ENCODE measurements at regions not wholly inside any gene's neighbourhood (a gene's known extent, or its start where the extent isn't known, plus 50 kb on each side); places are given as distances from the start of the nearest gene placed in this dataset.
"Not testable (repeated sequence)": the region's sequence is repeated elsewhere in the genome, so short reads cannot be mapped to it uniquely, and the experiment has no call there.

DNA sequence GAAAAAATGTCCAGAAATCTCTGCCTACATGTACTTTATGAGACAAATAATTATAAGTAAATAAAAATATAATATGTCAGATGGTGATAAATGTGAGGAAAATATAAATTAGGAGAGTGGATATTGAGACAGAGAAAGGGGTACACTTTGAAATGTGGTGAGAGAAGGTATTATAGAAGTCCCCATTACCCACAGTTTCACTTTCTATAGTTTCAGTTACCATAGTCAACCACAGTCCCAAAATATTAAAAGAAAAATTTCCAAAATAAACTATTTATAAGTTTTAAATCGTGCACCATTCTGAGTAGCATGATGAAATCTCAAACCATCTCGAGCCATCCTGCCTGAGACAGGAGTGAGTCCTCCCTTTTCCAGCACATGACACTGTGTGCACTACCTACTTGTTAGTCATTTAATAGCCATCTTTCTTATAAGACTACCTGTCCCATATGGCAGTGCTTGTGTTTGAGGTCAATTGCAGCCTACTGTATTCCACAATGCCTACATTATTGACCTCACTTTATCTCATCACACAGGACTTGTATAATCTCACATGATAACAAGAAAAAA, 653.7 kb downstream of the DACH1 start:
- no peak for DNase-seq

DNA sequence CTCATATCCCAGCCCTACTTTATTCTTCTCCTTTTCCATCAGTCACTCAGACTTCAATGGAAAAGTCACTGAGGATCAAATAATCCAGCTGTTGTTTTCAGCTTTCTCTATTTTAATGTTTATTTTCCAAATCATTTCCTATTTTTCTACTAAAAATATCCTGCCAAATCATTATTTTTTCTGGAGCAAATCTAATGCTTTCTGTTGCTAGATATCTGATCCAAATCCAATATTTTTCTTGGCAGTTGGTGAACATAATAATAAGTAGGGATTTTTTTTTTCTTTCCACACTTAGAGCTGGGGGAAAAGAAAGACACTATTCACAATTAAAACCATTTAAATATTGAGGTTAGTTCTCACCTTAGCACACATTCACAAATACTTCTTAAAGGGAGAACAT, 656.1 kb downstream of the DACH1 start:
- DNase-seq, result no peak

DNA sequence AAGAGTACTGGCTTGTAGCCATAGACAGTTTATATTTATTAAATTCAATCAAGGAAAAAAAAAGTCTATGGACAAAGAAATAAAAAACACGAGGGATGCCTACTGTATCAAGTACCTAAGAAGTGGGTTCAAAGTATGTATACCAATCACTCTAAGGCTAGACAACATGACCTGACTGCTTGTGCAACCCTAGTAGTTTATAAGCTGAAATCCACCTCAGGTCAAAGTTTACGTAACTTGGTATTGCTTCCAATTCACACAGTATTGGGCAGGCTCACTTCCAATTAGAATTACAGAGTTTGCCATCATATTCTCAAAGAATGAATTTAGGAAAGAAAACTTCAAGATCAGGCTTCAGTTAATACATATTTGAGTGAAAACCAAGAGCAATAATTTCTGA, 657.8 kb downstream of the DACH1 start:
- no peak for DNase-seq

DNA sequence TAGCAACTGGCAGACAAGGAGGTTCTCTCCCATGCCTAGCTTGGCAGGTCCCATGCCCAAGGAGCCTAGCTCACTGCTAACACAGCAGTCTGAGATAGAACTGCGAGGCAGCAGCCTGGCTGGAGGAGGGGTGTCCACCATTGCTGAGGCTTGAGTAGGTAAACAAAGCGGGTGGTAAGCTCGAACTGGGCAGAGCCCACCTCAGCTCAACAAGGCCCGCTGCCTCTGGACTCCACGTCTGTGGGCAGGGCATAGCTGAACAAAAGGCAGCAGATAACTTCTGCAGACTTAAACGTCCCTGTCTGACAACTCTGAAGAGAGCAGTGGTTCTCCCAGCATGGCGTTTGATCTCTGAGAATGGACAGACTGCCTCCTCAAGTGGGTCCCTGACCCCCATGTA, 682.4 kb downstream of the DACH1 start:
- DNase-seq, result not testable (repeated sequence)

DNA sequence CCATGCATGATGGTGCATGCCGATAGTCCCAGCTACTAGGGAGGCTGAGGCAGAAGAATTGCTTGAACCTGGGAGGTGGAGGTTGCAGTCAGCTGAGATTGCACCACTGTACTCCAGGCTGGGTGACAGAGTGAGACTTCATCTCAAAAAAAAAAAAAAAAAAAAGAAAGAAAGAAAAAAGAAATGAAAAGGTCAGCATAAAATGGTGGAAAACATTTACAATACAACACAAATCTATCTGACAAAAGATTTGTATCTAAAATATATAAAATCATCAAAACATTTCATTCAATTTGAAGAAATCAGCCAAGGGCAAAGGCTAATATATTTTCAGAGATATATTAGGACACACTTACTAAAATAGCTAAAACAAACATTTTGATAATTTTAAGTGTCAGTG, 683.7 kb downstream of the DACH1 start:
- not testable (repeated sequence) for DNase-seq

DNA sequence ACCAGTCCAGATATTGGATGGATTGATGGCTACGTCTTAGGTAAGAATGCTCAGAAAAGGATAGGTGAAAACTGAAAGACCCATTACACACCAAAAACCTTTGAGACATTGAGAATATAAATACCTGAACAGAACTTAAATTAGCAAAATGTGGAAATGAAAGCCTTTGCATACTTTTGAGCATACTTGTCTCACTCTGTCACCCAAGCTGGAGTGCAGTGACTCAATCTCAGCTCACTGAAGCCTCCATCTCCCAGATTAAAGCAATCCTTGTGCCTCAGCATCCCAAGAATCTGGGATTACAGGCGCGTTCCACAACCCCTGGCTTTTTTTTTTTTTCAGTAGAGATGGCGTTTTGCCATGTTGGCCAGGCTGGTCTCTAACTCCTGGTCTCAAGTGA, 695.3 kb downstream of the DACH1 start:
- no peak for DNase-seq

DNA sequence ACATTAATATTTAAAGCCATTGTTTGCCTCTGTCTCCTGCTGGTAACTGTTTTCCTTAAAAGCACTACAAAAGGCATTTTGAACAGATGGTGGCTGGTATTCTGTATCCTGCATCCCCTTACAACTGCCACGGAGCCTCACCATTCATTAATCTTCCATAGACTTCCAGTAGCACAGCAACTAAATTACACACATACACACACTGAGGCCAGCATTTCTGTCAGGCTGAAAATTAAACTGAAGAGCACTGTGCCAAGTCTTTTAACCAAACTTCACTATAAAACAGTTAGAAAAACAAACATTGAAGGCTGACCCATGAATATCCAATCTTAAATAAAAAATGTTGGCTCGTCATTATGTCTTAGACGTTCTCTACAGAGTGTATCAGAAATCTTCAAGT, 697.8 kb downstream of the DACH1 start:
- no peak for DNase-seq

DNA sequence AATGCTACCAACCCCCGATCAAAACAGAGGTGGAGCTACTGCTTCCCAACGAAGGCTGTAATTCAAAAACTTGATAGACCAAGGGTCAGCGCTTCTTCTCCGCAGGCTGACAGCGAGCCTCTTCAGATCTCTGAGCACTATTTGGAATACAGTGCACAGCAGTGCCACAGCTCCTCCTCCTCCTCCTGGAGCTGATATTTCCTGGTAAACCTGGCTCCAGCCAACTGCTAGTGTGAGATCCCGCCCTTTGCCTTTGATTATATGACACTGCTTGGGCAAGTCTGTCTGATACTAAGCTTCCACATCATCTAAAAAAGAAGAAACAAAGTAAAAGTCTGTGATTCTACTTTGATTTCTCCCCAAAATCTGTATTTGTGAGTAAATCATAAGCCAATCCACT, 710.5 kb downstream of the DACH1 start:
- no peak for DNase-seq

DNA sequence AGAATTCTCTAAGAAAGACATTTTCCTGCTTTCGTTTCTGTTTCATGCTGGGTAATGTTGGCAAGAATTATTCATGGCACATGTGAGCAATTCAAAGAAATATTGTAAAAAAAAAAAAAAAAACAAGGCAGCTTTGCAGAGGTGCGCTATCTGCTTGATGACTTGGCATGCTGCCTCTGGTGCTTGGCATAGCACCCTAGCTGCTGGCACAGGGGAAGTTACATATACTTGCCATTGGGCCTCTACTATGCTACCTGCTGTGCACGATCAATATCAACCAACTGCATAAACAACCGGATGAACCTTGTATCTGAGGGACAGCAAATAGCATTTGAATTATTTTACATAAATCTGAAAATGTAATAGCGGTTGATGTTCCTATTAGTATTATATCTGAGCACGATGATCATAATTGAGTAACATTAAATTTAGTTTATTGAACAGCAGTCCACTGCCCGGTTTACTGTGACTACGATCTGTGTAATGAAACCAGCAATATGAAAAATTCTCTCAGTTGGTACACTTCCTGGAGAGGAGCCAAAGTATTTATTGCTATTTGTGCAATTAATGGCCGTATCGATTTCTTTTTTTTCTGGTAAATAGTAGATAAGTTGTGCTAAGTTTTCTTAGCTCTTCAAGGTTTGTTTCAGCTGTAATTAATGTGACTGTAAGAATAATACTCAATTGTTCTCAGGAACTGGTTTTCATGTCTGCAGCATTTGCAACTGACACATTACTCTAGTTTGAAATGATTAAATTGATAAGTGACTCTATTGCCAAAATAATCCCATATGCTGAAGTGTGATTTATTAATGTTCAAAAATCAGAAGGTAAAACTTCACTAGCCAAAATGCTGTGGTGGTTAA, 717.3 kb downstream of the DACH1 start:
- no peak for DNase-seq

DNA sequence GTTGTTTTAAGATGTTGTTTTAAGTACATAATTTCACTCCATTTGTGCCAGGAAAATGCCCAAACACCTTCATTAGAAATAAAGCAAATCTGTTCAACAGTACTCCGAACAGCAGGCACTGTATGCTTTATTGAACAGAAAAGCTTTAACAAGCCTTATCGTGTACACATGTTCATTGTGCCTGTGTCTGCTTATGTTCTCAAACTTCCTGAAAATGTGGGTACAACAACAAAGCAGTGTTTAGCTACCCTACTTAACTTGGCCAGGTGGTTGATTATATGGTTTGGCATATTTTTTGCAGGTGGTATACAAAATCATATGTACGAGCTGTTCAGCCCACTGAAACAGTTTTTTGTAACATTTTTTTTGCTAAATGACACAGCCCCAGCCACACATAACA, 718.0 kb downstream of the DACH1 start:
- no peak for DNase-seq

DNA sequence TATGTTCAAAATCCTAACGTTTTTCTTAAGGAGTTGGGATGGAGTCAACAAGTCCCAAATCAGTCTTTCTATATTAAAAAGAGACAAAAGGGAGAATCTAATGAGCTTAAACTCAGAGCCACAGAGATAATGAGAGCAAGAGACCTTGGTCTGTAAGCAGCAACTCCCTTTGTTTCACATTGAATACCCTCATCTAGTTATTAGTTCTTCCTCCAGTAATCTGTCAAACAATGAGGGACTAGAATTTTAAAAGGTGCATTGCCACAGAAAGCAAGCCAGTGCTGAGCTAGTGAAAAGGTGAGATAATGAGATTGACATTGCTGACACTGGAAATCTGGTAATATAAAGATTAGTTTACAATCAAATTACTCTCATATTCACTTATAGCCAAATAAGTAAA, 718.6 kb downstream of the DACH1 start:
- no peak for DNase-seq

DNA sequence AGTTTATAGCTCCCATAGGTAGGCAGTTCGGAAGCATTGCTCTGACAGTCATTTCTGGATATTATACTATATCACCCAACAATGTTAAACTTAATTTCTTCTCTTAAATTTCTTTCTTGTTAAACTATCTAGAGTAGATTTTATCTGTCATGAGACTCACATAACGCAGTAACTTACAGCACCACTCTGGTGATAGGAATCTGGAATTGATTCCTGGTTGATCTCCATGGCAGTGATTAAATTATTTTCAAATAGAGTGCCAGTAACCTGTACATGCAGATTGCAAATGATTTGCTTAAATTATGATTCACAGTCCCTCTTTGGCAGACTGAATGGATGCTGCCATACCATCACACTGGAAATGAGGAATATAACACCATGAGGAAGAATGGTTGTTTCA, 722.1 kb downstream of the DACH1 start:
- DNase-seq, result no peak

DNA sequence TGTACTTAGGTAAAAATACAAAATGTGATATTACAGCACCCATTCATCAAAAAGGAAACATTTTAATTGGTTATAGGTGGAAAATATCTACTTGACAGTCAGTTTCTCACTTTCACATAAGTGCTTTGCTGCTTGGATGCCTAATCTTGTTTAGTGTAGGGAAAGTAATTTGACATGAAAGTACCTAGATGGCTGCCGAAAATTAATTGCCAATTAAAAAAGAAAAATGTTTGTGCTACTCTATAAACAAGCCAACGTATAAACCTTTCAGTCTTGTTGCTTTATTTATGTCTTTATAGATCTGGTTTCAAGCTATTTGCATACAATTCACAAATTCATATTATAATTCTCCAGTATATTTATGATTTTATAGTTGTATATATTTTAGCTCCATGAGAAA, 729.9 kb downstream of the DACH1 start:
- no peak for DNase-seq

DNA sequence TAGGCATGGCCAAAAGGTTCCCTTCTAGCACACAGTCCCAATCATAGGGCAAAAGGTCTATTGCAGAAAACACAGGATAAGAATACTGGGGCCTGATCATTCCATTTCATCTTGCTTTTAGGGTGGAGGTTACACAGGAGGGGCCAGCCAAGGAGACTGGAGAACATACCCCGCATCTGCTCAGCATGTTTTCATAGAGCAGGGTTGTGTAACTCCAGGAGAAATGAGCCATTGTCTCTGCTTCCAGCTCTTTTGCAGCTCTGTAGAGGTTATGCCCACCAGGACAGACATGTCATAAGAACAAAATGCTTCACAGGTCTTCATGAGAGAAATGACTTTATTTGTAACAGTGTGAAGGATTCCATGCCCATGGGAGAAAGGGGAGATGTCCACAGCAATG, 742.8 kb downstream of the DACH1 start:
- no peak for DNase-seq

DNA sequence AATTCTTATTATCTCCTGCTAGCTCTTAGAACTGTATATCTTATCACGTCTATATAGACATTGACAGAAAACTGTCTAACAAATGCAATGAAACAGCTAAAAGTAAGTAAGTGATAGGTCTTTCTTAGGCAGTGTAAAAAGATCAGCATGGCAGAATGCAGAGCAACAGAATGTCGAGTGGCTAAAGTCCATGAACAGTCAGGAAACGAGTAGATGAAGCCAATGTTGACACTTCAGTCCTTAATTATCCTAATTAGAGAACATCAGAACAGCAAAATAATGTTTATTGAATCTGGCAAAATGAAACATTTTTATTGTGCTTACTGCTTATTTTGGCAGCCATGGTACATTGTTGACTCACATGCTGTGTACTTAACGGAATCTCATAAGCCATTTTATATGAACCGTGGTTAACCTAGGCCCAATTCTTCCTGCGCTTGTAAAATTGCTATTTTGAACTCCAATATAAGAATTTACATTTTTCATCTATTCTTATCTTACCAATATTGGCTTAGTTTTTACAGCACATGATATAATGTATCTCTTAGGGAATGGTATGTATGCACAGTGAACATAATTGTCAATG, 748.1 kb downstream of the DACH1 start:
- no peak for DNase-seq

DNA sequence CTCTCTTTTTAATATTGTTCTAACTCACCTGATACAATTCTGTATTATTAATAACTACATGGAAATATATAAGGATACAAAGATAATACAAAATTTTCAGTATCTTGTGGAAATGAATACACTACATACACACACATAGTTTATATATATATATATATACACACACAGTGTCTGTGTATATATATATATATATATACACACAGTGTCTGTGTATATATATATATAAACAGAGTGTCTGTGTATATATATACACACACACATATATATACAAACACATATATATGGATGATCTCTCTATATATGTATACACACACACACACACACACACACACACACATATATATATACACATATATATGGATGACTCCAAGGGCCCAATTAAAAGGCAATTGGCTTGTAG, 749.1 kb downstream of the DACH1 start:
- DNase-seq, result no peak

DNA sequence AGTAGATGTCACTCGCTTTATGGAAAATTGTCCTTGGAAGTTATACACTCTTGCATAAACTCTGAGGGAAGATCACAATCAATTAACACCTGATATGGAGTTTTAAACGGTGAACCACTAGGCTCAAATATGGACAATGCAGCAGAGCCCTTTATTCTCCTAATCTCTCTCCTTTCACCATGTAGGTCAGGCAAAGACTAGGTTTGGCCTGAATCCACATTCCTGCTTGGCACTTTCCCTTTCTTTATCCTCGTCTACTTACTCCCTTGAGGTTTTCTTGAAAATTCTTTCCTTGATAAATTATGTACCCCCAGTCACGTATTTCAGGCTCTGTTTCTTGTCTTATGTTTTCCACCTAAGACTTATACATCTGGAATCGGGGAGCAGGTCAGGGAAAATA, 751.7 kb downstream of the DACH1 start:
- DNase-seq, result no peak

DNA sequence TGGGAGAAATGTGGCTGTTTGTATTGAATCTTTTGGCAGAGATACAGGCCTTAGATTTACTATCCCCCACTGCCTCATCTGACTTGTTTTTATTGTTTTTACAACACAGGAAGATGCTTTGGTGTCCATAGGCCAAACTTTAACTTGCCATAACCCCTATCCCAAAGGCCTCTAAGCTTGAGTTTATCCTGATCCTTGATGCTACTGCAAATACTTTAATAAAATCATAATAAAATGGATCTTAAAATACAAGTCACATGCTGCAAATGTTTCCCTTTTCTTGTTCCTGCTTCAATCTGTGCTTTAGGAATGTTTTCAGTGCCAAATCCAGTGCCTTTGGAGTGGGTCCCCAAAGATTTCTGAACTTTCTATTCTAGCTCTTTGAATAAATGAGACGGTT, 770.6 kb downstream of the DACH1 start:
- DNase-seq, result no peak

DNA sequence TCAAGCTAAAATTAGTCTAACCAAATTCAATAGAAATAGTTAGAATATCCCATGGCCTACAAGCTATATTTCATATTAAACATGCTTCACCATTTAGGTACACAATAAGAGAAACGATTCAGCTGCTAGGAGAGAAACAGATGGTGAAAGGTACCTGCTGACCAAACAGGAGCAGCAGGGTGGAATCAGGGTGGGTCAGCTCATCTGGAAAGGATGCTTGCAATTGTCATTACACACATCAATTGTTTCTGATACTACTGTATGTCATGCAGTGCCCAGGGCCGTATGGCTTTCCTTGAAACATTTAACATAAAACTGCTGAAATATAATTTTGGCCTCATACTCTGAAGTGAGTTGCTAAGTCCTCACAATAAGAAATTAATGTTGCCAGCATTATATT, 776.0 kb downstream of the DACH1 start:
- DNase-seq, result no peak

DNA sequence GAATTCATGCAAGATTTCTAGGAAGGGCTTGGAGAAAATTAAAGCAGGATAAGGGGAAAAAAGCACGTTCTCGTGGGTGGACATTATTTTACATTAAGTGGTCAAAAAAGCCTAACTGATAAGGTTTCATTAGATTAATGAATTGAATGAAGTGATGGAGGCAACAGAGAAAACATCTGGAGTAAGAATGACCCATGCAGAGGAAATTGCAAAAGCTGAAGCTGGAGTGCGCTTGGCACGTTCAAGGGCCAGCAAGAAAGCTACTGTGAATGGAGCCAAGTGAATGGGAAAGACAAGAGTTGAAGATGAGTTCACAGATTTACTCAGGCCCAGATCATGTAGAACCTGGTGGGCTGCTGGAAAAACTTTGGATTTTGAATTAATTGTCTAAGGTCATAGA, 777.9 kb downstream of the DACH1 start:
- DNase-seq, result no peak

DNA sequence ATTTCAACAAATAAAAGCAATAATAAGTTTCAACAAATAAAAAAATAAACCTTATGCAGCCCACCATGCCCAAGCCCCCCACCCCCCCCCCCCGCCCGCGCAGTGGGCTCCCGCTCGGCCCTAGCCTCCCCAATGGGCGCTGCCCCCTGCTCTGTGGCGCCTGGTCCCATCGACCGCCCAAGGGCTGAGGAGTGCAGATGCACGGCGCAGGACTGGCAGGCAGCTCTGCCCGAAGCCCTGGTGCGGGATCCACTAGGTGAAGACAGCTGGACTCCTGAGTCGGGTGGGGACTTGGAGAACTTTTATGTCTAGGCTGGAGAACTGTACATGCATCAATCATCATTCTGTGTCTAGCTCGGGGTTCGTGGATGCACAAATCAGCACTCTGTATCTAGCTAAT, 779.6 kb downstream of the DACH1 start:
- no peak for DNase-seq

DNA sequence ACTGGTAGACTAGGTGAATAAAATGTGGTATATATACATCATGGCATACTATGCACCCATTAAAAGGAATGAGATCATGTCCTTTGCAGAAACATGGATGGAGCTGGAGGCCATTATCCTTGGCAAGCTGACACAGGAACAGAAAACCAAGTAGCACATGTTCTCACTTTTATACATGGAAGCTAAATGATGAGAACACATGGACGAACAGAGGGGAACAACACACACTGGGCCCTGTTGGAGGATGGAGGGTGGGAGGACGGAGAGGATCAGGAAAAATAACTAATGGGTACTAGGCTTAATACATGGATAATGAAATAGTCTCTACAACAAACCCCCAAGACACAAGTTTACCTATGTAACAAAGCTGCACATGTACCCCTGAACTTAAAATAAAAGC, 780.0 kb downstream of the DACH1 start:
- no peak for DNase-seq

DNA sequence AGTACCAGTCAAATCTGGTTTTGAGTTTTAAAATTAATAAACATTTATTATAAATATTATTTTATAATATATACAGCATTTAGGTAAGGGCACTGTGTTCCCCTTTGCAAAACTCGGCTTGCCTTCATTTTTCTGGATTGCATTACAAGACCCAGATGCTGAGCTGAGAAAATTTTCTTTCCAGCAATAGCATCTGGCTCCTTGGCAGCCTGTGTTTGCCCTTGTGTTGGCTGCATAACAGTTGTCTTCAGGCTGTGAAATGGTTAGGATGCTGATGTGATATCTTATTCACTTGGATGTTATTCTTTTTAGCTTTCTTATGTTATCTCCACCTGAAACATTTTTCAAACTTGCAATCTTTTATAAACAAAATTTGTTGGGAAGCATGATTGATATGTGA, 784.4 kb downstream of the DACH1 start:
- no peak for DNase-seq

DNA sequence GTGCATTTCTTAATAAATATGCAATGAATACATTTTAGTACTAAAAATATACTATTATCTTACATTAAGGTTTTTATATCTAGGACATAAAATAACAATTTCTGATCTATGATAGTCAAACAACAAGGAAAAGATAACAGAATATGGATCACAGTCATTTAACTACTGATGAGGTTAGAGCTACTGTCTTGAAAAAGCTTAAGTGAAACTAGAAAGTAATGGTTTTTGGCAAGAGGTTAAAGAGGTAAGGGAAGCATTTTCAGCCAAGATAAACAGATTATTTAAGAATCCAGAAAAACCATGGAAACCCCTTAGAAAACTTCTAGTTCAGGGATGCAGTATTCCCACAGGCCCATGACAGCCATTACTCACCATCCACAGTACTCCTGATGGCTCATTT, 787.4 kb downstream of the DACH1 start:
- DNase-seq, result no peak

DNA sequence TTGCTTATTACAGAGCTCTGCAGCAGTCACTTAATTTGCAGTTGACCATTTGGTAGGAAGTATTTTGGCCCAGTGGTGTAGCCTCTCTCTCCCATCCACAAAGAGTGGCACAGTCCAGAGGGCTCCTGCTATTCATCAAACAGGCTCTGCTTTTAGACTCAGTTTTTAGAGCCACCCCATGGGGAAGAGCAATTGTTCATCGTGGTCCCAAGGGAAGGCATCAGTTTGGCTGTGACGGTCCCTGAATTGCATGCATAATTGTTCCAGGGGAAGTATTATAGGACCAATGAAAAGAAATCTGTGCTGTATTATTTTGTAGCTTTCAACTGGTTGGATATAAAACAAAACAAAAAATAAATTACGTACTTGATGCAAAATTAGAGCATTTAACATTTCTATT, 799.0 kb downstream of the DACH1 start:
- no peak for DNase-seq

Measured in activated CD8-positive, alpha-beta memory T cell treated with anti-CD3 and anti-CD28 coated beads, Interleukin-2, amount 50 U/mL, for 4 hours (primary cell).